ENCODE measurements at regions not wholly inside any gene's neighbourhood (a gene's known extent, or its start where the extent isn't known, plus 50 kb on each side); places are given as distances from the start of the nearest gene placed in this dataset.

- no peak for TF ChIP-seq CTCF (IDR thresholded peaks at IDR 0.05 in 4 of 5, conservative IDR thresholded peaks at IDR 0.05 in 1 of 5)
- TF ChIP-seq POLR2A (IDR thresholded peaks at IDR 0.05) = no peak
Observed at GRCh38 chr10:4736608-4737007, 89.4 kb upstream of the AKR1E2 start.
